Upper lobe of left lung (tissue), 6 donors: ENCODE measurements at regions not wholly inside any gene's neighbourhood (a gene's known extent, or its start where the extent isn't known, plus 50 kb on each side); places are given as distances from the start of the nearest gene placed in this dataset.

Source experiments
- ATAC-seq, 2 donors: fragments of 200-7000 bp; cut with Tn5 transposase; one replicate each; pipeline ENCODE4 v1.9.1; 2022; ENCODE audit warnings: mild to moderate bottlenecking in 2 of 2, moderate library complexity in 2 of 2; ENCODE audit not compliant: low FRiP score in 2 of 2
- DNase-seq, 2 donors: peaks; one replicate each; pipeline ENCODE4 v3.0.0-alpha.2; 2019 to 2020
- H3K27ac ChIP-seq, 4 donors: fragments of 200-600 bp; sonication (generic); one replicate each; pipeline ENCODE4 v1.5.1; 2016 to 2019
- H3K27me3 ChIP-seq, 4 donors: fragments of 200-600 bp; sonication (generic); one replicate each; pipeline ENCODE4 v1.5.1; 2017 to 2019
- H3K36me3 ChIP-seq, 4 donors: fragments of 200-600 bp; sonication (generic); one replicate each; pipeline ENCODE4 v1.5.1; 2016 to 2019
- H3K4me1 ChIP-seq, 4 donors: fragments of 200-600 bp; sonication (generic); one replicate each; pipeline ENCODE4 v1.5.1; 2018 to 2019
- H3K4me3 ChIP-seq, 4 donors: fragments of 200-600 bp; sonication (generic); one replicate each; pipeline ENCODE4 v1.5.1; 2017 to 2019; ENCODE audit warnings: mild to moderate bottlenecking in 2 of 4, moderate library complexity in 1 of 4
- H3K9me3 ChIP-seq, 4 donors: fragments of 200-600 bp; sonication (generic); one replicate each; pipeline ENCODE4 v1.5.1; 2018 to 2019
- EP300 ChIP-seq, 4 donors: sonication (generic); formaldehyde crosslinking; IDR thresholded peaks; one replicate each; pipeline ENCODE4 v1.5.1; 2017; ENCODE audit warnings: antibody characterized with exemption in 4 of 4, control low read depth in 2 of 4
- POLR2A ChIP-seq, 4 donors: fragments of 450-650 bp; IDR thresholded peaks; one replicate each; pipeline ENCODE4 v1.5.1; 2016 to 2017; ENCODE audit warnings: antibody characterized with exemption in 4 of 4, mild to moderate bottlenecking in 2 of 4
- POLR2AphosphoS5 ChIP-seq, 2 donors: sonication (generic); formaldehyde crosslinking; IDR thresholded peaks; one replicate each; pipeline ENCODE4 v1.5.1; 2017; ENCODE audit warnings: antibody characterized with exemption in 2 of 2
- WGBS, 2 donors: methylation state at CpG; one replicate each; pipeline ENCODE4 v1.1.5; 2017 to 2018; 5-methylcytosine and 5-hydroxymethylcytosine counted together
- TF ChIP-seq, protein P1 (sequence below), 6 experiments: fragments of 450-650 bp in 4 of 6; fragments of 200-600 bp in 2 of 6; sonication (generic) in 2 of 6; IDR thresholded peaks; one replicate each; pipeline ENCODE4 v1.5.1; 2016 to 2019; ENCODE audit warnings: antibody characterized with exemption in 6 of 6
- donor health status: DM: no; HTN: no; CAD: no; lungs with moderate emphysema.
- donor health status: DM: no; HTN: yes; CAD: no; lungs with severe emphysema.

DNA sequence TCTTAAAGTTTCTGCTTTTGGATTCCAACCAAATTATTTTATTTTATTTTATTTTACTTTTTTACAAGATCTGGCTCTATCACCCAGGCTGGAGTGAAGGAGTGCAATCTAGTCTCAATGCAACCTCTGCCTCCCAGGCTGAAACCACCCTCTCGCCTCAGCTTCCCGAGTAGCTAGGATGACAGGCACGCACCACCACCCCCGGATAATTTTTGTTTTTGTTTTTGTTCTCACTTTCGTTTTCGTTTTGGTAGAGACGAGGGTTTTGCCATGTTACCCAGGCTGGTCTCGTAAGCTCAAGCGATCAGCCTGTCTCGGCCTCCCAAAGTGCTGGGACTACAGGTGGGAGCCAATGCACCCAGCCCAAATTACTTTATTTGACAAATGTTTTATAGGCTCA is 219.8 kb downstream of the ETS1 start:
- TF ChIP-seq EP300 (IDR thresholded peaks at IDR 0.05) (no peak), POLR2AphosphoS5 (IDR thresholded peaks at IDR 0.05) (no peak), POLR2A (IDR thresholded peaks at IDR 0.05) (no peak)
- TF ChIP-seq, protein P1, sequence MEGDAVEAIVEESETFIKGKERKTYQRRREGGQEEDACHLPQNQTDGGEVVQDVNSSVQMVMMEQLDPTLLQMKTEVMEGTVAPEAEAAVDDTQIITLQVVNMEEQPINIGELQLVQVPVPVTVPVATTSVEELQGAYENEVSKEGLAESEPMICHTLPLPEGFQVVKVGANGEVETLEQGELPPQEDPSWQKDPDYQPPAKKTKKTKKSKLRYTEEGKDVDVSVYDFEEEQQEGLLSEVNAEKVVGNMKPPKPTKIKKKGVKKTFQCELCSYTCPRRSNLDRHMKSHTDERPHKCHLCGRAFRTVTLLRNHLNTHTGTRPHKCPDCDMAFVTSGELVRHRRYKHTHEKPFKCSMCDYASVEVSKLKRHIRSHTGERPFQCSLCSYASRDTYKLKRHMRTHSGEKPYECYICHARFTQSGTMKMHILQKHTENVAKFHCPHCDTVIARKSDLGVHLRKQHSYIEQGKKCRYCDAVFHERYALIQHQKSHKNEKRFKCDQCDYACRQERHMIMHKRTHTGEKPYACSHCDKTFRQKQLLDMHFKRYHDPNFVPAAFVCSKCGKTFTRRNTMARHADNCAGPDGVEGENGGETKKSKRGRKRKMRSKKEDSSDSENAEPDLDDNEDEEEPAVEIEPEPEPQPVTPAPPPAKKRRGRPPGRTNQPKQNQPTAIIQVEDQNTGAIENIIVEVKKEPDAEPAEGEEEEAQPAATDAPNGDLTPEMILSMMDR (IDR thresholded peaks at IDR 0.05) = no peak
- DNase-seq (no peak), ATAC-seq (no peak)
- Histone ChIP-seq H3K4me1 (no peaks in the 10 kb centered on the region), H3K4me3 (no peak overlapping the region), H3K36me3 (no peaks in the 10 kb centered on the region), H3K27me3 (no peaks in the 10 kb centered on the region), H3K9me3 (no peaks in the 10 kb centered on the region), H3K27ac (no peak overlapping the region)
- 71 to 79% methylated on average over 10 of the region's 10 CpGs for WGBS, 2 donors

DNA sequence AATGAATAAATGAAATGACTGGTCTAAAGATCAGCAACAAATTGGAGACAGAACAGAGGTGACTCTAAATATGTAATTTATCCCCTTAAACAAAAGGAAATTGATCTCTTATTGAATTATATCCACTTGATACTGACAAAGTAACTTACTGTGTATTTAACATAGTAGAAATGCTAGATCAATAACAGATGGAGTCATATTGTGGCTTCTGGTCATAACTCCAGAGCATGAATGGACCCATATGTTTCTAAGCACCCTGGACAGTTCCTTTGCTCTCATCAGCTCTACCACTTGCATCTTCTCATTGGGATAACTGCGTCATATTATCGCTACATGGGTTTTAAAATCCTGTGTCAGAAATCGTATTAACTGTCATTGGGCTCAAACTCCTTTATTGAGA is 222.3 kb downstream of the ETS1 start:
- Histone ChIP-seq H3K27ac (no peak overlapping the region), H3K36me3 (no peaks in the 10 kb centered on the region), H3K27me3 (no peaks in the 10 kb centered on the region), H3K4me1 (peaks cover 0 to 11% (median 4%) of the 10 kb centered on the region in 4 donors), H3K9me3 (no peaks in the 10 kb centered on the region), H3K4me3 (no peak overlapping the region)
- ATAC-seq (no peak), DNase-seq (no peak)
- TF ChIP-seq EP300 (IDR thresholded peaks at IDR 0.05) = no peak
- WGBS, 2 donors = 53 to 72% methylated on average over 3 of the region's 3 CpGs

DNA sequence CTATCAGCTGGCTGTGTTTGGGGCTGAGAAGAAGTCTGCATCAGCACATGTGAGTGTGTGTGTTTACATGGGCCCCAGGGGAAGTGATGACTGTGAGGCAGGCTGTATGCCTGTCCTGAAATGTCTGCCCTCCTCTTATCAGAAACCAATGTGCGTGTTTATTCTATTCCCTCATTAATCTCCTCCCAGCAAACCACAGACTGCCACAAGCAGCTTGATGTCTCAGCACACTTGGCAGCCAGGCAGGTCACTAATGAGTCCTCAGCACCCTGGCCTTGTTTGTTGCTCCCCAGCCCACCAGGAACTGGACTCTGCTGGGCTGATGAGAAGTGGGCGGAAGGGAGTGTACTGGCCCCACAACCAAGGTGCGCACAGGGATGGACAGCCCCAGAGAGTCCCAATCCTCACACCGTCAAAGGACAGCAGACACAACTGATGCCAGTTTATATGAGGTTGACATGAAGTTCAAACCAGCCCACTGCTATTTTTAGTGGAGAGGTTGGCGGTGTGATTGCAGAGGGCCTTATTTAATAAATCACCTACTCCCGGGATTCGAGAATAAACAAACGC is 225.8 kb downstream of the ETS1 start:
- no peaks in the 10 kb centered on the region for H3K9me3 ChIP-seq
- ATAC-seq (peak in 1 of 2 donors; percentile 63), DNase-seq (peak in 1 of 2 donors; percentile 21)
- peaks cover 0 to 11% (median 4%) of the 10 kb centered on the region in 4 donors for H3K4me1 ChIP-seq
- TF ChIP-seq POLR2AphosphoS5 (IDR thresholded peaks at IDR 0.05) = peak; percentile 14 to 62
- peak in 2 of 4 donors; percentile 22 to 59 for TF ChIP-seq EP300 (IDR thresholded peaks at IDR 0.05)
- no peak for TF ChIP-seq POLR2A (IDR thresholded peaks at IDR 0.05)
- TF ChIP-seq, protein P1 (IDR thresholded peaks at IDR 0.05) = no peak
- no peaks in the 10 kb centered on the region for H3K27me3 ChIP-seq
- H3K27ac ChIP-seq = peak overlapping the region in 2 of 4 donors; percentile 9 to 45
- no peak overlapping the region for H3K4me3 ChIP-seq
- 49 to 51% methylated on average over 8 of the region's 8 CpGs for WGBS, 2 donors
- no peaks in the 10 kb centered on the region for H3K36me3 ChIP-seq

DNA sequence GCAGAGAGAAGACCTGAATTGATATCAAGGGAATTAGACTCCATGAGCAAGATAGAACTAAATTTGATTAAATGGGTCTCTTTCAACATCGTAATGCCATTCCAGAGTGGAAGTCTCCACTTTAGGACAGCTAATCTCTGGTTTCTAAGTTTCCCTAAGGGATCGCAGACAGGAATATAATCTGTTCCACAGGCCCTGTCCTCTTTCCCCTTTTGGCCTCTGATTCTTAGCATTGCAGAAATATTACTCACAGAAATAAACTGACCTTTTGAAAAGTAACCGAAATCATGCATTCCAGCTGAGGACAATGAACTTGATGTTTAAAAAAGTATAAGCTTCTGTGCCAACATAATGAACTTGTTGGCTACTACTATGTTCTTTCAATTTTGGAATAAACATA is 227.8 kb downstream of the ETS1 start:
- DNase-seq (no peak), ATAC-seq (no peak)
- Histone ChIP-seq H3K36me3 (no peaks in the 10 kb centered on the region), H3K27ac (no peak overlapping the region), H3K4me3 (no peak overlapping the region), H3K9me3 (no peaks in the 10 kb centered on the region), H3K4me1 (peaks cover 0 to 11% (median 4%) of the 10 kb centered on the region in 4 donors), H3K27me3 (no peaks in the 10 kb centered on the region)
- TF ChIP-seq POLR2AphosphoS5 (IDR thresholded peaks at IDR 0.05) = no peak
- no peak for TF ChIP-seq EP300 (IDR thresholded peaks at IDR 0.05)
- no peak for TF ChIP-seq POLR2A (IDR thresholded peaks at IDR 0.05)
- TF ChIP-seq, protein P1 (IDR thresholded peaks at IDR 0.05) = no peak
- 66 to 79% methylated on average over 3 of the region's 3 CpGs for WGBS, 2 donors

DNA sequence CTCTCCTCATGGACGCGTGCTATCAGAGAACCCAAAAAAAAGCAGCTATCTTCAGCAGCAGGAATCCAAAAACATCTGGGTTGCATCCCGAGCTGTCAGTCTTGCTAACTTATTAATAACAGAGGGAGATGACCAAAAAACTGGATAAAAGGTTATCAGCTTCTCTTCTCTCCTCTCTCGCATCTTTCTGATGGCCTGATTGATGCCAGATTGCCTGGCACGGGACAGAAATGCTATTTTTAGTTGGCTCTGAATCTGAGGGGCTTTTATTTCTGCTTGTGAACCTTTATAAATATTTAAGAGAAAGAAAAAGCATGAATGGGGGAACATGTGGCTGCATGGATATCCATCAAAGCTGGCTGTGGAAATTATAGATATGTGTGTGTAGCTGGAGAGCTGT is 230.3 kb downstream of the ETS1 start:
- DNase-seq = no peak
- ATAC-seq = no peak
- H3K36me3 ChIP-seq = no peaks in the 10 kb centered on the region
- 78 to 79% methylated on average over 5 of the region's 5 CpGs for WGBS, 2 donors
- H3K27me3 ChIP-seq = no peaks in the 10 kb centered on the region
- H3K9me3 ChIP-seq = no peaks in the 10 kb centered on the region
- H3K27ac ChIP-seq = no peak overlapping the region
- no peak overlapping the region for H3K4me3 ChIP-seq
- H3K4me1 ChIP-seq = peaks cover 0 to 11% (median 4%) of the 10 kb centered on the region in 4 donors
- TF ChIP-seq POLR2A (IDR thresholded peaks at IDR 0.05) (no peak), EP300 (IDR thresholded peaks at IDR 0.05) (no peak), POLR2AphosphoS5 (IDR thresholded peaks at IDR 0.05) (no peak)
- TF ChIP-seq, protein P1 (IDR thresholded peaks at IDR 0.05) = no peak
